HL-60 (cell line): ENCODE measurements at regions not wholly inside any gene's neighbourhood (a gene's known extent, or its start where the extent isn't known, plus 50 kb on each side); places are given as distances from the start of the nearest gene placed in this dataset.

Experiments used
- DNase-seq, 2 experiments: peaks; one replicate each; pipeline ENCODE4 v3.0.0-alpha.2; 2010 to 2020; ENCODE audit warnings: low read depth in 1 of 2, low spot score in 1 of 2
- H3K27ac ChIP-seq: fragments of 250-450 bp; sonication (Bioruptor Pico); replicated peaks from 2 replicates; pipeline ENCODE4 v1.5.1; 2020; ENCODE audit warnings: mild to moderate bottlenecking, moderate library complexity
- H3K27me3 ChIP-seq: fragments of 250-450 bp; sonication (Bioruptor Pico); 2 replicates; pipeline ENCODE4 v1.5.1; 2021; ENCODE audit warnings: mild to moderate bottlenecking, moderate library complexity; ENCODE audit not compliant: insufficient read depth, poor library complexity, severe bottlenecking
- H3K4me3 ChIP-seq: replicated peaks from 2 replicates; pipeline ENCODE4 v1.5.1; 2011; ENCODE audit warnings: mild to moderate bottlenecking, control low read depth, low read length; ENCODE audit not compliant: insufficient read depth
- GABPA ChIP-seq: IDR thresholded peaks from 2 replicates; pipeline ENCODE4 v1.6.1; 2012; ENCODE audit warnings: low read depth
- POLR2AphosphoS5 ChIP-seq: IDR thresholded peaks from 2 replicates; pipeline ENCODE4 v1.6.1; 2012; ENCODE audit warnings: low read depth
- SPI1 ChIP-seq: IDR thresholded peaks from 2 replicates; pipeline ENCODE4 v1.6.1; 2012; ENCODE audit warnings: low read depth, mild to moderate bottlenecking, borderline replicate concordance
- TF ChIP-seq, protein P1 (sequence below): IDR thresholded peaks from 2 replicates; pipeline ENCODE4 v1.6.1; 2012; ENCODE audit warnings: low read depth; ENCODE audit not compliant: insufficient replicate concordance
- TF ChIP-seq, protein P2 (sequence below): IDR thresholded peaks from one replicate; pipeline ENCODE4 v1.5.1; 2011; ENCODE audit warnings: low read length, control low read depth, inconsistent platforms; ENCODE audit not compliant: insufficient read depth

DNA sequence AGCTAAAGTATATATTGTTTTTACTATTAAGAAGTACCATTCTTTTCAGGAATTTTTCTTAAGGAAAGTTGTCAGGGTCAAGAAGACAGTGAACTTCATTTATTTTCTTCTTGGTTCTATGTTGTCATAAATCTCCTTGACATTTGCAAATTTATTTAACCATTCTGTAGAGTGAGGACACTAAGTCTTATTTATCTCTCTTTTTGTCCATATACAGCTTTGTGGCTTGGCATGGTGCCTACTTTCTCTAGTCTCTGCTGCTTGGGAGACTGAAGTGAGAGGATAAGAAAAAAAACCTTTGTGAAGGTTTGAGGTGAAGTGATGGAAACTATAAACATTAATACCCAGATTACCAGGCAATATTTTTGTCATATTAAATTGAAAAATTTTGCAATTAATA lies 1389.4 kb downstream of the SUCLG1 start:
- H3K27me3 ChIP-seq, result no peaks in the 10 kb centered on the region
- no peak overlapping the region for H3K27ac ChIP-seq
- no peak for DNase-seq
- no peak overlapping the region for H3K4me3 ChIP-seq
- TF ChIP-seq POLR2AphosphoS5, result no peak
- TF ChIP-seq SPI1, result no peak
- TF ChIP-seq, protein P1, sequence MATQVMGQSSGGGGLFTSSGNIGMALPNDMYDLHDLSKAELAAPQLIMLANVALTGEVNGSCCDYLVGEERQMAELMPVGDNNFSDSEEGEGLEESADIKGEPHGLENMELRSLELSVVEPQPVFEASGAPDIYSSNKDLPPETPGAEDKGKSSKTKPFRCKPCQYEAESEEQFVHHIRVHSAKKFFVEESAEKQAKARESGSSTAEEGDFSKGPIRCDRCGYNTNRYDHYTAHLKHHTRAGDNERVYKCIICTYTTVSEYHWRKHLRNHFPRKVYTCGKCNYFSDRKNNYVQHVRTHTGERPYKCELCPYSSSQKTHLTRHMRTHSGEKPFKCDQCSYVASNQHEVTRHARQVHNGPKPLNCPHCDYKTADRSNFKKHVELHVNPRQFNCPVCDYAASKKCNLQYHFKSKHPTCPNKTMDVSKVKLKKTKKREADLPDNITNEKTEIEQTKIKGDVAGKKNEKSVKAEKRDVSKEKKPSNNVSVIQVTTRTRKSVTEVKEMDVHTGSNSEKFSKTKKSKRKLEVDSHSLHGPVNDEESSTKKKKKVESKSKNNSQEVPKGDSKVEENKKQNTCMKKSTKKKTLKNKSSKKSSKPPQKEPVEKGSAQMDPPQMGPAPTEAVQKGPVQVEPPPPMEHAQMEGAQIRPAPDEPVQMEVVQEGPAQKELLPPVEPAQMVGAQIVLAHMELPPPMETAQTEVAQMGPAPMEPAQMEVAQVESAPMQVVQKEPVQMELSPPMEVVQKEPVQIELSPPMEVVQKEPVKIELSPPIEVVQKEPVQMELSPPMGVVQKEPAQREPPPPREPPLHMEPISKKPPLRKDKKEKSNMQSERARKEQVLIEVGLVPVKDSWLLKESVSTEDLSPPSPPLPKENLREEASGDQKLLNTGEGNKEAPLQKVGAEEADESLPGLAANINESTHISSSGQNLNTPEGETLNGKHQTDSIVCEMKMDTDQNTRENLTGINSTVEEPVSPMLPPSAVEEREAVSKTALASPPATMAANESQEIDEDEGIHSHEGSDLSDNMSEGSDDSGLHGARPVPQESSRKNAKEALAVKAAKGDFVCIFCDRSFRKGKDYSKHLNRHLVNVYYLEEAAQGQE, result no peak
- no peak for TF ChIP-seq GABPA
- TF ChIP-seq, protein P2, sequence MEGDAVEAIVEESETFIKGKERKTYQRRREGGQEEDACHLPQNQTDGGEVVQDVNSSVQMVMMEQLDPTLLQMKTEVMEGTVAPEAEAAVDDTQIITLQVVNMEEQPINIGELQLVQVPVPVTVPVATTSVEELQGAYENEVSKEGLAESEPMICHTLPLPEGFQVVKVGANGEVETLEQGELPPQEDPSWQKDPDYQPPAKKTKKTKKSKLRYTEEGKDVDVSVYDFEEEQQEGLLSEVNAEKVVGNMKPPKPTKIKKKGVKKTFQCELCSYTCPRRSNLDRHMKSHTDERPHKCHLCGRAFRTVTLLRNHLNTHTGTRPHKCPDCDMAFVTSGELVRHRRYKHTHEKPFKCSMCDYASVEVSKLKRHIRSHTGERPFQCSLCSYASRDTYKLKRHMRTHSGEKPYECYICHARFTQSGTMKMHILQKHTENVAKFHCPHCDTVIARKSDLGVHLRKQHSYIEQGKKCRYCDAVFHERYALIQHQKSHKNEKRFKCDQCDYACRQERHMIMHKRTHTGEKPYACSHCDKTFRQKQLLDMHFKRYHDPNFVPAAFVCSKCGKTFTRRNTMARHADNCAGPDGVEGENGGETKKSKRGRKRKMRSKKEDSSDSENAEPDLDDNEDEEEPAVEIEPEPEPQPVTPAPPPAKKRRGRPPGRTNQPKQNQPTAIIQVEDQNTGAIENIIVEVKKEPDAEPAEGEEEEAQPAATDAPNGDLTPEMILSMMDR, result no peak

DNA sequence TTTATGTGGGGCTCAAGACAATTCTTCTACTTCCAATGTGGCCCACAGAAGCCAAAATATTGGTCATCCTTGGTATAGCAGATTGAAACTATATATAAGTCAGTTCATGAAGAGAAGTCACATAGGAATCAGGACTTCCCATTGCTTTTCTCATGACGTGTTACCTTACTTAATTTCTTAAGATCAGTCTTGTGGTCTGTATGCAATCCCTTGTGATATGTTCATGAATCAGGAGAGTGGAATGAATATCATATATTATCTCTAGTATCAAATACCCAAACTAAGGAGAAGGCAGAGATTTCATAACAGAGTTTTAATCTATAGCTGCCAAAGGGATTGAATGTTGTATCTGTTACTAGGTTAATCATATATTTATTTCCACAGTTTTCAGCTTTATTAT lies 1390.4 kb downstream of the SUCLG1 start:
- Histone ChIP-seq H3K4me3 (no peak overlapping the region), H3K27ac (no peak overlapping the region), H3K27me3 (no peaks in the 10 kb centered on the region)
- no peak for DNase-seq
- no peak for TF ChIP-seq SPI1
- TF ChIP-seq GABPA, result no peak
- TF ChIP-seq, protein P2, result no peak
- TF ChIP-seq POLR2AphosphoS5, result no peak
- TF ChIP-seq, protein P1, result no peak

DNA sequence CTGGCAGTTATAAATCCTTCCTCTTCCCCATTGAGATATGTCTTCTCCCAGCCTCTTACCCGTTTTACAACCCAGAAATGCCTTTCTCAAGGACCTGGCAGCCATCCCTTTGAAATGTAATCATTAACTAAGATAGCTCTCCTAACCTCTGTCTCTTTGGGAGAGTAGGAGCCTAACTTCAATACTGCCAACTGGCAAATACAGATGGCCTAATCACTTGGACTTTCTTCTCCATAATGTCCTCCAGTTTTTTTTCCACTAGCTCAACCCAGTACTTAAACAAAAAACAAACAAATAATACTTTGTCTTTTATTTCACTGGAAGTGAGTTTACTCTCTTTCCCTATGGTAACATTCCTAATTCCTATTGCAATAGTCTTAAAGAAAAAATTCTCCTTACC lies 1391.1 kb downstream of the SUCLG1 start:
- Histone ChIP-seq H3K27ac (no peak overlapping the region), H3K27me3 (no peaks in the 10 kb centered on the region), H3K4me3 (no peak overlapping the region)
- no peak for DNase-seq
- TF ChIP-seq SPI1, result no peak
- TF ChIP-seq, protein P1, result no peak
- no peak for TF ChIP-seq POLR2AphosphoS5
- TF ChIP-seq, protein P2, result no peak
- TF ChIP-seq GABPA, result no peak
